ENCODE measurements at regions not wholly inside any gene's neighbourhood (a gene's known extent, or its start where the extent isn't known, plus 50 kb on each side); places are given as distances from the start of the nearest gene placed in this dataset.

DNA sequence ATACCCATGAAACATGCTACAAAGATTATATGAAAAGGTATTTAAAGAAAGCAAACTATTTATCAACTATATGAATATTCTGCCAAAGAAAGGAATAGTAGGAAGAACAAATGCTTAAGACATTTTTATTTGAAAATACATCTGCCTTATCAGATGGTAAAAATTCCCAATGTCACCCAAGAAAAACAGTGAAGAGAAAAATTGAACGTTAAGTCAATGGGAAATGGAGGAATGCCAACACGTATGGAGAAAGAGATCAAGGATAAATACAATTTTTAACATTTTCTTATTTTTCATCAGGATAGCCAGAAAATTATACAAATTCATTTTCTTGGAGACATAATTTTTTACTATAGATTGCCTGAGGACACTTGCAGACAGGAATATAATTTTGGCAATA is 394.2 kb downstream of the ZEB2 start:
- DNase-seq (ENCODE audit: low spot score), result no peak
- H3K27ac Mint-ChIP-seq, result no peak overlapping the region
- no peaks in the 10 kb centered on the region for H3K9me3 Mint-ChIP-seq
- Histone ChIP-seq H3K4me3 (no peak overlapping the region), H3F3A (ENCODE audit: low read depth) (no peaks in the 10 kb centered on the region), H3K9ac (no peak overlapping the region), H3K79me2 (ENCODE audit: low read depth) (no peaks in the 10 kb centered on the region), H3K4me1 (no peaks in the 10 kb centered on the region), H3K36me3 (no peaks in the 10 kb centered on the region), H3K4me2 (no peak overlapping the region), H2AFZ (replicated peaks) (no peak overlapping the region), H3K27me3 (no peaks in the 10 kb centered on the region), H3K9me3 (ENCODE audit: low read depth) (no peaks in the 10 kb centered on the region), H4K20me1 (ENCODE audit: low read depth) (no peaks in the 10 kb centered on the region), H3K27ac (no peak overlapping the region)
- H3K4me1 Mint-ChIP-seq, result no peaks in the 10 kb centered on the region
- no peak overlapping the region for H3K4me3 Mint-ChIP-seq
- TF ChIP-seq EZH2 (IDR thresholded peaks at IDR 0.05), result no peak
- no peak for TF ChIP-seq EZH2phosphoT487 (IDR thresholded peaks at IDR 0.05)
- no peak for TF ChIP-seq CTCF (IDR thresholded peaks at IDR 0.05)
- peaks cover 2% of the 10 kb centered on the region for H3K36me3 Mint-ChIP-seq
- H3K27me3 Mint-ChIP-seq (ENCODE audit: insufficient read depth, low read depth), result no peaks in the 10 kb centered on the region

GRCh38 chr2:144124882-144125281 is 395.0 kb downstream of the ZEB2 start:
- Histone ChIP-seq H3K4me2 (no peak overlapping the region), H3K4me1 (no peaks in the 10 kb centered on the region), H3F3A (ENCODE audit: low read depth) (no peaks in the 10 kb centered on the region), H3K27me3 (no peaks in the 10 kb centered on the region), H3K36me3 (no peaks in the 10 kb centered on the region), H3K9ac (no peak overlapping the region), H4K20me1 (ENCODE audit: low read depth) (no peaks in the 10 kb centered on the region), H3K4me3 (no peak overlapping the region), H2AFZ (replicated peaks) (no peak overlapping the region), H3K79me2 (ENCODE audit: low read depth) (no peaks in the 10 kb centered on the region), H3K9me3 (ENCODE audit: low read depth) (no peaks in the 10 kb centered on the region), H3K27ac (no peak overlapping the region)
- no peak overlapping the region for H3K27ac Mint-ChIP-seq
- no peak overlapping the region for H3K4me3 Mint-ChIP-seq
- H3K27me3 Mint-ChIP-seq (ENCODE audit: insufficient read depth, low read depth), result no peaks in the 10 kb centered on the region
- H3K9me3 Mint-ChIP-seq, result no peaks in the 10 kb centered on the region
- no peaks in the 10 kb centered on the region for H3K4me1 Mint-ChIP-seq
- TF ChIP-seq EZH2phosphoT487 (IDR thresholded peaks at IDR 0.05) (no peak), EZH2 (IDR thresholded peaks at IDR 0.05) (no peak), CTCF (IDR thresholded peaks at IDR 0.05) (no peak)
- H3K36me3 Mint-ChIP-seq, result no peaks in the 10 kb centered on the region
- DNase-seq (ENCODE audit: low spot score), result no peak

DNA sequence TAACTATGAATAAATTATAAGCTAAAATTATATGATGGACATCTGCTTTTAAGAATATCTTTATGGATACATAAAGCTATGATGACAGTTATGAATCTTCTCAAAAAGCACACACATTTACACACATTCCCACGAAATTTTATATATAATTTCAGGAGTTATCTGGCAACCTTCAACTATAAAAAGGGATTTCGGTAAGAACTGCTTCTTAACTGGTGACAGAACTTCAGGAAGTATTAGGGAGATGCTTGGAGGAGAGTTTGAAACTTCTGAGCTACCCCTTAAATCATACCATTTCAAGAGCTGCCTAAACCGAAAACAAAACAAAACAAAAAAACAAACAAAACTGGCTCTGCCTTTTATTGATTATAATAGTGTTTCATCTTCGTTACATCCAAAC is 399.4 kb downstream of the ZEB2 start:
- Mint-ChIP-seq H3K27ac (no peak overlapping the region), H3K27me3 (ENCODE audit: insufficient read depth, low read depth) (no peaks in the 10 kb centered on the region), H3K9me3 (no peaks in the 10 kb centered on the region), H3K36me3 (no peaks in the 10 kb centered on the region), H3K4me3 (no peak overlapping the region), H3K4me1 (no peaks in the 10 kb centered on the region)
- no peaks in the 10 kb centered on the region for H3K79me2 ChIP-seq (ENCODE audit: low read depth)
- H4K20me1 ChIP-seq (ENCODE audit: low read depth), result no peaks in the 10 kb centered on the region
- no peak overlapping the region for H3K4me2 ChIP-seq
- no peak overlapping the region for H3K27ac ChIP-seq
- no peak overlapping the region for H2AFZ ChIP-seq (replicated peaks)
- no peaks in the 10 kb centered on the region for H3K27me3 ChIP-seq
- H3K36me3 ChIP-seq, result no peaks in the 10 kb centered on the region
- TF ChIP-seq CTCF (IDR thresholded peaks at IDR 0.05) (no peak), EZH2phosphoT487 (IDR thresholded peaks at IDR 0.05) (no peak), EZH2 (IDR thresholded peaks at IDR 0.05) (no peak)
- H3K9me3 ChIP-seq (ENCODE audit: low read depth), result peaks cover 5% of the 10 kb centered on the region
- no peak for DNase-seq (ENCODE audit: low spot score)
- no peaks in the 10 kb centered on the region for H3F3A ChIP-seq (ENCODE audit: low read depth)
- no peak overlapping the region for H3K4me3 ChIP-seq
- no peak overlapping the region for H3K9ac ChIP-seq
- H3K4me1 ChIP-seq, result no peaks in the 10 kb centered on the region

DNA sequence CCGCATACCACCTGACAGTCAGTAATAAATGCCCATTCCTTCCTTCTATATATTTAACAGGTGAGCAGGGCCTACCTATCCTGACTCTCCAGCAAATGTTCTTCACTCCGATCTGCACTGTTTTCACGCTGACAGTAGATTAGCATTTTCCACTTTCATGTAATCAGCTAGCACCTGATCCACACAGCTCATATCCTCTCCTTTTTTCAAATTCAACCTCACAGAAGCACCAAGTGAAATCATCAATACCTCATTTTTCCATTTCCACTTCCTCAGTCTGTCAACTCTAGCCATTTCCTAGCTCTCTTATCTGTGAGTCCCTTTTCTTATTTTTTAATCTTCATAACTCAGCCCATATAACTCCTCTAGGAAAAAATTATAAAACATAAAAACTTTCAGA is 402.8 kb downstream of the ZEB2 start:
- Histone ChIP-seq H4K20me1 (ENCODE audit: low read depth) (no peaks in the 10 kb centered on the region), H2AFZ (replicated peaks) (no peak overlapping the region), H3K9ac (no peak overlapping the region), H3K4me3 (no peak overlapping the region), H3F3A (ENCODE audit: low read depth) (no peaks in the 10 kb centered on the region), H3K27ac (no peak overlapping the region), H3K36me3 (no peaks in the 10 kb centered on the region), H3K79me2 (ENCODE audit: low read depth) (no peaks in the 10 kb centered on the region), H3K9me3 (ENCODE audit: low read depth) (peaks cover 5% of the 10 kb centered on the region), H3K4me1 (no peaks in the 10 kb centered on the region), H3K4me2 (no peak overlapping the region), H3K27me3 (no peaks in the 10 kb centered on the region)
- no peak overlapping the region for H3K27ac Mint-ChIP-seq
- no peaks in the 10 kb centered on the region for H3K36me3 Mint-ChIP-seq
- H3K9me3 Mint-ChIP-seq, result no peaks in the 10 kb centered on the region
- no peak overlapping the region for H3K4me3 Mint-ChIP-seq
- no peaks in the 10 kb centered on the region for H3K4me1 Mint-ChIP-seq
- peaks cover 2% of the 10 kb centered on the region for H3K27me3 Mint-ChIP-seq (ENCODE audit: insufficient read depth, low read depth)
- no peak for DNase-seq (ENCODE audit: low spot score)
- TF ChIP-seq CTCF (IDR thresholded peaks at IDR 0.05) (no peak), EZH2phosphoT487 (IDR thresholded peaks at IDR 0.05) (no peak), EZH2 (IDR thresholded peaks at IDR 0.05) (no peak)

All from neural progenitor cell (in vitro differentiated cells).